AG10803 (cell line): ENCODE measurements at regions not wholly inside any gene's neighbourhood (a gene's known extent, or its start where the extent isn't known, plus 50 kb on each side); places are given as distances from the start of the nearest gene placed in this dataset.

Source experiments
- DNase-seq: peaks from one replicate; pipeline ENCODE4 v3.0.0; 2010; ENCODE audit warnings: low read depth
- H3K4me3 ChIP-seq: 2 replicates; pipeline ENCODE4 v1.5.1; 2011; ENCODE audit warnings: mild to moderate bottlenecking, low read length, control low read depth
- TF ChIP-seq, protein P1 (sequence below): conservative IDR thresholded peaks from 2 replicates; pipeline ENCODE4 v1.5.1; 2011; ENCODE audit warnings: mild to moderate bottlenecking, low read length, control low read depth, inconsistent platforms

- TF ChIP-seq, protein P1, sequence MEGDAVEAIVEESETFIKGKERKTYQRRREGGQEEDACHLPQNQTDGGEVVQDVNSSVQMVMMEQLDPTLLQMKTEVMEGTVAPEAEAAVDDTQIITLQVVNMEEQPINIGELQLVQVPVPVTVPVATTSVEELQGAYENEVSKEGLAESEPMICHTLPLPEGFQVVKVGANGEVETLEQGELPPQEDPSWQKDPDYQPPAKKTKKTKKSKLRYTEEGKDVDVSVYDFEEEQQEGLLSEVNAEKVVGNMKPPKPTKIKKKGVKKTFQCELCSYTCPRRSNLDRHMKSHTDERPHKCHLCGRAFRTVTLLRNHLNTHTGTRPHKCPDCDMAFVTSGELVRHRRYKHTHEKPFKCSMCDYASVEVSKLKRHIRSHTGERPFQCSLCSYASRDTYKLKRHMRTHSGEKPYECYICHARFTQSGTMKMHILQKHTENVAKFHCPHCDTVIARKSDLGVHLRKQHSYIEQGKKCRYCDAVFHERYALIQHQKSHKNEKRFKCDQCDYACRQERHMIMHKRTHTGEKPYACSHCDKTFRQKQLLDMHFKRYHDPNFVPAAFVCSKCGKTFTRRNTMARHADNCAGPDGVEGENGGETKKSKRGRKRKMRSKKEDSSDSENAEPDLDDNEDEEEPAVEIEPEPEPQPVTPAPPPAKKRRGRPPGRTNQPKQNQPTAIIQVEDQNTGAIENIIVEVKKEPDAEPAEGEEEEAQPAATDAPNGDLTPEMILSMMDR = no peak
- no peak overlapping the region for H3K4me3 ChIP-seq
- DNase-seq = no peak
Measured at GRCh38 chr7:23915236-23915635, 205.2 kb downstream of the STK31 start.

DNA sequence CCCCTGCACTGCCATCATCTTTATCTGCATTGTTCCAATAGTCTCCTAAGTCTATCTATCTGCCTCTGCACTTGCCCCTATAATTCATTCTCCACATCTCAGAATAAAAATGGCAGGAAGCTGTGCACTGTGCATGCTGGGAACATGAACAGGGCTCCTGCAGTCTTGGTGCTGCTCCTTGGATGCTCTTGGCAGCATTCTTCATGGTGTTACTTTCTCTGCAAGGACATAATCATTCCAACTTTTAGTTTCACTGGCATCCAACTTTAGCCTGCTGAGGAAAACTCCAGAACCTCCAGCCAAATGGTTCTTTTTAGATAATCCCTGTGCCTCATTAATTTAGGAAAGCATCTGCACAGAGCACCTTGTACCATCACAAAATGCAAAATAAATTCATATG, 208.3 kb downstream of the STK31 start:
- TF ChIP-seq, protein P1 = no peak
- H3K4me3 ChIP-seq = no peak overlapping the region
- no peak for DNase-seq

- TF ChIP-seq, protein P1 = no peak
- H3K4me3 ChIP-seq = no peak overlapping the region
- peak; percentile 48 for DNase-seq
Measured at GRCh38 chr7:23918856-23919255, 208.8 kb downstream of the STK31 start.

- no peak overlapping the region for H3K4me3 ChIP-seq
- DNase-seq = no peak
- TF ChIP-seq, protein P1 = no peak
Measured at GRCh38 chr7:23925088-23925487, 215.1 kb downstream of the STK31 start.

DNA sequence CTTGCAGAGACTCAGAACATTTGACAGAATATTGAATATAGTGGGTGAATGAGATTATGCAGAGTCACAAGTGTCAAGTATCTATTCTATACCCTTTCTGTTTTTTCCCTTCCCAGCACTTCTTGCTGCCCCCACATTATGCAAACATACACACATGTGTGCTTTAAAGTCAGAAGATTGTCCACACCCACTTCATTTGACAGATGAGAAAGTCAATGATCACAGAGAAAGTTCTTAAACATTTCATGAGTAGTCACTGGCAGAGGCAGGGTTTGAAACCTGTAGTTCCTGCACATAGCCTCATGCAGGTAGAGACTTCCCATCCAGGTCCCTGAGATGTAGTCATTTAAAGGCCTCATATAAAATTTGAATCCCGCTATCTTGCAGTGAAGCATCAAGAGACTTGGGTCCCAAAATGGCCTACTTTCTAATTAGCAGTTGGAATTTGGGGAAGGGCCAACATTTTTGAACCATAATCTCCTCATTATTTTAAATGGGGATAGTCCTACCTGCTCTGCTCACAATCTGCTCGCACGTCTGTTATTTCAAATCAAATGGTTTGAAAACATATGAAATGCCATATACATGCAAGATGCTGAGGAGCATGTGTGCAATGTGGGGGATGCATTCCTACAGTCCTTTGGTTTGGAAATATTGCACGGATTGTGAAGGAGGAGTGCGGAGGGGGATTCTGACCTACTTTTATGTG, 217.8 kb downstream of the STK31 start:
- no peak for DNase-seq
- H3K4me3 ChIP-seq = no peak overlapping the region
- TF ChIP-seq, protein P1 = no peak

DNA sequence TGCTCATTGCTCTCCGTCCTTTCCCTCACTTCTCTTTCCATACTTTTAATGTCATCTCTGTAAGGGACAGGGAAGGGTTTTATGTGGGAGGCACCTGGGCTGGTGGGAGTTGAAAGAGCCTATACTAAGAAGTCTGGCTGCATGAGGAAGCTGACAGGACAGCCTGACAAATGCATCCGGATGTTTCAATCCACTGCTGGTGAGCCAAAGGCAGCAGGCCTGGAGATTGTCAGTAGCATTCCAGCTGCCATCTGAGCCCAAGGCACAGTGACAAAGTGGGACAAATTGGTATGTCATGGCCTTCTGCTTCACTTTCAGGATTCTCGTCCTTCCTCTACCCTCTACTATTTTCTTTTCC, 218.4 kb downstream of the STK31 start:
- TF ChIP-seq, protein P1 = no peak
- DNase-seq = no peak
- no peak overlapping the region for H3K4me3 ChIP-seq

GRCh38 chr7:23930312-23930711, 220.3 kb downstream of the STK31 start:
- TF ChIP-seq, protein P1 = no peak
- no peak for DNase-seq
- H3K4me3 ChIP-seq = no peak overlapping the region
